Uterus (tissue), 2 donors: ENCODE measurements at regions not wholly inside any gene's neighbourhood (a gene's known extent, or its start where the extent isn't known, plus 50 kb on each side); places are given as distances from the start of the nearest gene placed in this dataset.

ENCODE experiments used
- CTCF ChIP-seq, 4 experiments: fragments of 200-600 bp in 2 of 4; fragments of 450-650 bp in 2 of 4; sonication (generic) in 2 of 4; IDR thresholded peaks; one replicate each; pipeline ENCODE4 v1.5.1; 2016 to 2019; ENCODE audit warnings: antibody characterized with exemption in 4 of 4, mild to moderate bottlenecking in 2 of 4, moderate library complexity in 1 of 4
- POLR2A ChIP-seq, 2 donors: fragments of 450-650 bp; IDR thresholded peaks; one replicate each; pipeline ENCODE4 v1.6.1; 2016; ENCODE audit warnings: antibody characterized with exemption in 2 of 2, mild to moderate bottlenecking in 1 of 2, moderate library complexity in 1 of 2

- TF ChIP-seq CTCF (IDR thresholded peaks at IDR 0.05), result no peak
- no peak for TF ChIP-seq POLR2A (IDR thresholded peaks at IDR 0.05)
These were observed 138.0 kb upstream of the GPC1 start for GRCh38 chr2:240297256-240298116.
